ENCODE measurements at regions not wholly inside any gene's neighbourhood (a gene's known extent, or its start where the extent isn't known, plus 50 kb on each side); places are given as distances from the start of the nearest gene placed in this dataset.

DNA sequence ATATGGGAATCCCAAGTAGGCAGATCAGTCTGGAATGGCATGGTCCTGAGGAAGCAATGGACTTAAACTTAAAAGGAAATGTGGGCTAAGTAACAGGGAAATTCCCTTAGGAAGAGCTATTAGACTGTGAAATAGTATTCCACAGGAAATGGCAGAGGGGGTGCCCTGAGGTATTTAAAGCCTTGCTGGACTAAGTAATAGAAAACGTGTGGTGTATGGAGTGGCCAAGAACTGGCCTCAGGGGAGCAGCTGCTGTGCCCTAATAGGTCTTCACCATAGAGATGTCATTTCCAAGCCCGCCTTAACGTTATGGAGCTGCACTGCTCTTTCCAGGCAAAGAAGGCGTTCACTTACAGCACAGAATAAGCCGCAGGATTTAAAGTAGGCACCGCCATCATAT, 365.2 kb upstream of the ZMIZ1 start:
- DNase-seq = no peak

DNA sequence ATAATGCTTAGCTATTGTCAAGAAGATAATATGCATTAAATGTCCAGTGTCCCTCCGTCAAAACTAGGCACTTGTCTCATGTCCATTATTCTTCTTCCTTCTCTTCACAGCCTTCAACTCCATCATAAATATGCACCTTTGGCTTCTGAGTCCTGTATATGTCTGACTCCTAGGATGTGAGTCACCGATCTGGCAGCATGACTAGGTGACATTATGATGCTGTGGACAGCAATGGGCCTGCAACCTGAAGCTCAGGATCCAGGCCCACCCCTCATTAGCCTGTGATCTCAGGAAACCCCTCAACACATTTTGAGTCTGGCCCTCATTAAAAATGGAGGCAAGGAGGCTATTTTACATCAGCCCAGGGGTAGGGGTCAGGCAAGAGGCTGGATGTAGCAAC, 362.5 kb upstream of the ZMIZ1 start:
- no peak for DNase-seq

DNA sequence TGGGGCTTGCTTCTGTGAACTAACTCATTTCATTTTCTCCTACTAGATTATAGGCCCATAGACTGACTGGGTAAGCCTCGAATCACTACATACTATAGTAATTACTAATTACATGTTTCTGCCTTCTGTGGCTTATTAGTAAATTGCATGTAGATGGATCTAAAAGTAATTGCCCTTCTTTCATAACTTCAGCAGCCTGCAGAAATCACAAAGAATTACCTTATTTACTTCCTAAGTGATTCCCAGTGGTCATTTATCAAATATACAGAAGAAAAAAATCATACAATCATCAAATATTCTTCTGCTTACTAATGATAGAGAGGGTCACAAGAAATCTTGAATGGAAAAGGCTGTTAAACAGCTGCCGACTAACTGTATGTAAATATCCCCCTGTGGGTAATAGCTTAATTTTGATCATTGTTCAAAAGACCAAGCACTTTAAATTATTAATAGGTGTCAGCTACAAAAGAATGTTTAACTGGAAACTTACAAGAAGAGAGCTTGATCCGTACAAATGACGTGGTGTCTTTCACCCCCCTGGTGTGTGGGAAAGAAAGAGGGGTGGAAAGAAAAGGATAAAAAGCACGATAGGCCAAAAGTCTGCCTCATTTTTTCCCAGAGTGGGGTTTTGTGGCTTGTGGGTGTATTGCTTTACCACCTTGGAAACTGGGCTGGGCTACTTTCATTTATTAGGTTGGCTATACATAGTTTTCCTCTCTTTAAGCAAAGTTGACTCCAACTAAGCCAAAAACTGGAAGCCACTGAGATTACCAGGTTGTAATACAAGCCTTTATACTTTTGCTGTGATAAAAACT, 361.8 kb upstream of the ZMIZ1 start:
- DNase-seq = no peak

DNA sequence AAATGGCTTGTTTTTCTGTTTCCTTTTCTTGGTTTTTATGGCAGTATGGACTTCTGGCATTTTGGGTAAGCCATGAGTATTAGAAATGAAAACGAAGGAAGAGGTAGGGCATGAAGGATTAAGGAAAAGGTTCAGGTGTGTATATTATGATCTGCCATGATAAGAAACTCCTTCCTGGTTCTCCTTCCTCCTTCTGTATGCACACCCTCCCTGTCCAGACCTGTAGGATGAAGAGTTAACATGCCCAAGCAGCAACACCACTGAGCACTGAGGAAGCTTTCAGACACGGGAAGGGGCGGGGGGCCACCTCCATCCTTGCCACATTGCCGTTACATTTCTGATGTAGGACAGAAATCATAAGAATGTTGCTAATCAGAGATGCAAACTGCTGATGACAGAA, 361.0 kb upstream of the ZMIZ1 start:
- no peak for DNase-seq

DNA sequence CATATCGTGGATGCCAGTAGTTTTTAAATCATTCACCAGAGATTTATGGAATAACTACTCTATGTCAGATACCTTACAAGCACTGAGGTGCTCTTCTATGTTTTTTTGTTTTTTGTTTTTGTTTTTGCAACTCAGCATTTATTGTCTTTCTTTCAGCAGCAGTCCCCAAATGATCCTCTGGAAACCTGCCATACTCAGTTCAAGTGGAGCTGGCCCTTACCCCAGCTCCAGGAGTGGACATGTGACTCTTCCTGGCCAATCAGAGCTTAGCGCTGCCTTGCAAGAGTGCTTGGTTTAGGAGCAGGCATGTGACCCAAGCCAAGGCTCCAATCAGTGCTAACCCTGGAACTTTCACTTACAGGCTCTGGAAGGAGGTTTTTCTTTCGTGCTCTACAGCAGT, 356.6 kb upstream of the ZMIZ1 start:
- no peak for DNase-seq

DNA sequence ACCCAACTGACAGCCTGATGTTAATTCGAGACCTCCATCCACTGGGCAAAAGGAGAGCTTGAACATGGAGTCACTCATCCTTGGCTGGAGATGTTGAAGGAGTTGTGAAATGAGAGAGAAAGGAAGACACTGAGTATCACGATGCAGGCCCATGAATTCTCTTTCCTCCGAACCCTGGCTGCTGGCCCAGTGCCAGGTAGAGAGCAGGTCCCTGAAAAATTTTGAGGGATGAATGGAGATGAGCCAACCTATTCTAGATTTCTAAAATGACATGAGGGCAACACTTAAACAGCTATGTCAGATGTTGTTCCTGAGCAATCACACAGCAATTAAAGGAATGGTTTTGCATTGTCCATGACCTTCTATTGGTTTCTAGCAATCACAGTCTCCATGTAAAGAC, 355.1 kb upstream of the ZMIZ1 start:
- DNase-seq = no peak

DNA sequence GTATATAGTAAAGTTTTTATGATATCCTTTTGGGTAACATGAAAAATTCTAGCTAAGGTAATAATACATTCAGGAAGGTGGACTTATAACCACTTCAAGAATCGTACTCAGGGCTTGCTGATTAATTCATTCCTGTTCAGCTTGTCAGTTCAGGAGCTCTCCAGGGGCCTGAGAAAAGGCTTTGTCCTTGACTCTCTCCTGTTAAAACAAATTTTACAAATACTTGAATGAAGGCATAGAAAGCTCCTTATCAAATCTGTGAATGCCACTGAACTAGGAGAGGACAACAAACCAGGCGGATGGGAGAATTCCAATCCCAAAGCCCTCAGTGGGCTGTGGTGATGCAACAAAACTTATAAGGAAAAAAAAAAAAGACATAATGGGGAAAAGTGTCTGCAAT, 354.5 kb upstream of the ZMIZ1 start:
- no peak for DNase-seq

DNA sequence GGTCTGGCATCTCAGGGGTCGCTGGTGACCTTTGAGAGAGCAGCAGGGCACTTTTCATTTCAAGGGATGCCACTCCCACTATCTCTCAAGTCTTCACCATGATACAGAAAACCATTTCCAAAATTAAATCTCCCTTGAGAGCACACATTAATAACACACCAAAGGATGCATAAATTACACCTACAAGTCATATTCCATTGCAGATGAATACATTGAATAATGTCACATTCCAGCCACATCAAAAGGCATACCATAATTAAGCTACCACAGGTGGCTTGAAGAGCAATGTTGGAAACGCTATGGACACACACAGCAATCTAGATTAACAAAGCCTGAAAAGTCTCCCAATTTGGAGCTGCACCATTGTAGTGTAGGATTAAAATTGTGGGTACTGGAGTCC, 353.3 kb upstream of the ZMIZ1 start:
- DNase-seq = no peak

DNA sequence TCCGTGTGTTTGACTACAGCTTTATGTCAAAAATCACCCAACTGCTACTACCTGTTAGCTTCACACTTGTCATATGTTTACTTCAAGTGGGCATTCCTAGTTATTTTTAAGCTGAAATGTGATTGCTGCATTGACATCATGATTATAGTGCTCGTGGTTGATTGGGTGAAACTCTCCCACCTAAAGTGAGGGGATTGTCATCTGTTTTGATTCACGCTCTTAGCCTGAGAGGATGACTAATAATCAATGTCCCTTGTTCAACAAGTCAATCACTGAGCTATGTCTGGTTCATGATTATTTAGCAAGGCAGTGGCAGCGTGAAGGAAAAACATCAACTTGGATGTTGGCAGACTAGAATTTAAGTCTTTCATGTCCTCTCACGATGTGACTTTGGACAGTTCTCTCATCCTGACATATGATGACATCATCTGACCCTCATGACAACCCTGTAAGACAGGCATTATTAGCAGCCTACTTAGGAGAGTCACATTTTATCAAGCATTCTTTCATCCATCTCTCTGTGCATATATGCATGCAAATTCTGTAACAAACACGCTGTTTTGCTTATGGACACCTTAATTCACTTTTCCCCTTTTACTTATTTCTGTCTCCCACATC, 352.6 kb upstream of the ZMIZ1 start:
- DNase-seq = no peak

DNA sequence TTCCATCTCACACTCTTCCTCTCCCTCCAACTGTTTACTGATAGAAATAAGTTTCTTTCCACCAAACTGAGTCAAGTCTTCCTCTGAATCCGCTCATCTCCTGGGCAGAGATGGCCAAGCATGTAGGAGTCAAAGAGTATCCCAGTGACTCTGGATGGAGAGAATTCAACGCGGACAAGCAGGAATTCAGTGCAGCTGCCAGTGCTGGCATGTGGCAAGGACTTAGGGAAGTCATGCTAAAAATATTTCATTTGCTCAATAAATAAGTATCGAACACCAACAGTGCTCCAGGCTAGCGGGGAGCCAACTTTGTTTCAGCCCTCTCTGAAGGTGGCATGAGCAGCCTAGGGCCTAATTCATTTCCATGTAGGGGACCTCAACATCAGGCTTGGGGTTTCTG, 351.6 kb upstream of the ZMIZ1 start:
- no peak for DNase-seq

DNA sequence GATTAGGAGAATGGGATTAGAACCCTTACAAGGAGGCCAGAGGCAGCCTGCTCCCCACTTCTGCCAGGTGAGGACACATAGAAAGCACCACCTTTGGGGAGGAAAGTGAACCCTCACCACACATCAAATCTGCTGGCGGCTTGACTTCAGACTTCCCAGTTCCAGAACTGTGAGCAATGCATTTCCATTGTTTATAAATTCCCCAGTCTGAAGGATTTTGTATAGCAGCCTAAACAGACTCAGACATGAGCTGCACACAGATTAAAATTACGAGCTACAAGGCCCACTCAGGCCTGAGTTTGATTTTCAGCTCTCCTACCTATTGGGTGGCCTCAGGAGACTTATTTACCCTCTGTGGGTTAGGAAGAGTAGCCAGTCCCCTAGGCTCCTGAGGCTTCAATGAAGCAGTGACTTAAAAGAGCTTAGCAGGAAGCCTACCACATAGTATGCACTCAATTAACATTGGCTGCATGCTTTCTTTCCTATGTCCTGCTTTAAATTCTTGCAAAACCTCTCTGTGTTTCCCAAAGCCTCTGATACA, 350.7 kb upstream of the ZMIZ1 start:
- no peak for DNase-seq

DNA sequence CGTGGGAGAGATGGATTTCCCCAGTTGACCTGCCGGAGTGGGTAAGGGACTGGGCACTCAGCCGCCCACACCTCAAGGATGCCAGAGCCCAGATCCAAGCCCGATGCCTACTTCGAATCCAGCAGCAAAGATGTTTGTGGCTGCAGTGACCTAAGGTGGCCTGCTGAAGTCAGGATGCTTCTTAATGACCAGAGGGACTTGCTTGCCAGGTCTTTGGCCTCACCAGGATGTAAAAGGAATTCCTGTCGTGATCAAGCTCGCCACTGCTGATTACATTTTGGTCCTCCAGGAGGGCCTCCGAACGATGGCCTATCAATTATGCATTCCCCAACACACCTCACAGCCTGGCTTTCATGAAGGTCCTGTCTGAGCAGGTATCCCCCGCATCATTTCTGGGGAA, 349.5 kb upstream of the ZMIZ1 start:
- no peak for DNase-seq

DNA sequence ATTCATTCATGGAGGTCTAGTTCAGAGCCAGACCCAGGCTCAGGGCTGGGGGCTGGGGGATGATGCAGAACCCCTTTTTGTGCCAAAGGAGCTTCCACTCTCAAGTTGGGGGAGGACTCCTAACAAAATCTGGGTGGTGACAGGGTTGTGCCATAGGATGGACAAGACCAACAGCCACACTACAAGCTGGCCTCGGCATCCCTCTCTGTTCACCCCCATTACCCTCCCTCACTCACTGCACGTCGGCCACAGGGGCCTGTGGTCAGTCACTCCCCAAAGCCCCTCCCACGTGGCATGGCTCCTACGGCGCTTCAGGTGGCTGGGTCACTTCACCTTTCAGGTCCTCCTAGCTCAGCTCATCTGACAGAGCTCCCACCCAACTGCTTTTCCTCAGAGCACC, 348.7 kb upstream of the ZMIZ1 start:
- no peak for DNase-seq

DNA sequence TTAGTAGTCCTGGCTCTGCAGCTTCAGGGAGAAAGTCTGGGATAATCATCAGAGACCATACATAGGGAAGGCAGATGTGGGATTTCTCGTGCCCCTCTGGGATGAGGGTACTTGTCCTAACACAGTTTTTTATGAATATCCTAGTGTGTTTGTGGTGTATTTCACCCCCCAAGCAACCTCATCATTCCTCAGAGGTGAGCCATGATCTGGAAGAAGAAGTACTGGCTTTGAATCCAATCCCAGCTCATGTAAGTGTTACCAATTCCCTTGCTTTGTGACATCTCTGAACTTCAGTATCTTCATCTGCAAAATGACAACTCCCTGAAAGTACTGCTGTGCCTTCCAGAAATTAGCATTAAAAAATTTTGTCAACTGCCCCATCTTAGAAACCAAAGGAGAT, 347.5 kb upstream of the ZMIZ1 start:
- DNase-seq = no peak

DNA sequence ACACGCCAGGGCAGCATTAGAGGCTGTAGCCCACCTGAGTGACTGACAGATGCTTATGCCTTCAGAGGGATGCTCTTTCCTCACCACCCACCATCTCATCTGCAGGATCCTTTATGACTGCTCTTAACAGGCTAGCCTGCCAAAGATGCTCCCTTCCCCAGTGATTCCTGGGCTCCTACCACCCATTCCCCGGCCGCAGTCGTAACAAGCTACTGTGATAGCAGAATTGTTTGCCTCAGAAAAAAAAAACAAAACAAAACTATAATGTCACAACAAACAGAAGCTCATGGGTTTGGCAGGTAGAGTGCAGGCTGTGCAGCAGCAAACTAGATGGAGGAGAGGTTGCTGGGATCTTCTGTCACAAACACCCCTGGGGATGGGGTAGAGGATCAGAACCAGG, 343.9 kb upstream of the ZMIZ1 start:
- no peak for DNase-seq

DNA sequence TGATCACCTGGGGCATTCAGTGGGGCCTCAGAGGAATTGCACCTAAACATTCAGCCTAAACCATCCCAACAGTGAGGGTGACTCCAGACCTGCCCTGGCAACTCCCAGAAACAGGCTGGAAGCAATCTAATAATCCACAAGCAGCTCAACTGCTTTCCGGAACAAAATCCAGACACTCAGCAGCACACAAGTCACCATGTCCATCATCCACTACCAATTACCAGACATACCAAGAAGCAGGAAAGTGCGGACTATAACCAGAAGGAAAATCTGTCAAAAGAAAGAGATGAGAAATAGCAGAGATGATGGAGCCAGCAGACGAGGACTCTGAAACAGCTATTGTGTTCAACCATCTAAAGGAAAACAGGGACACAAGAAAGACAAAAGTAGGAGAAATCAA, 342.6 kb upstream of the ZMIZ1 start:
- DNase-seq = no peak

DNA sequence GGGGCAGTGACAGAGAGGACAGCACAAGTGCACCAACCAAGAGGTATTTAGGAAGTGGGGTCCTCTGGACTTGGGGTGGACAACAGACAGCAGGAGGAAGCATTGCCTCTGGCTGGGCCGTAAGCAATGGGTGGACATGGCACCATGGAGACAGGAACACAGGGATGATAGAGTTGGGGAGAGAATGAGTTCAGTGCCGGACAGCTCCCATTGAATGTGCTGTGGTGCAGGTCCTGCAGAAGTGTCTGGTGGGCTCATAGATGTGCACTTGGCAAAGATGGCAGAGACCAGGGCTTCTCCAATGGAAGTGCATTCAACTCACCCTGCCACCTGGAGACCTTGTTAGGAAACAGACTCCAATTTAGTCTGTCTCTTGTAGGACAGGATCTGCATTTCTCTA, 341.5 kb upstream of the ZMIZ1 start:
- DNase-seq = no peak

DNA sequence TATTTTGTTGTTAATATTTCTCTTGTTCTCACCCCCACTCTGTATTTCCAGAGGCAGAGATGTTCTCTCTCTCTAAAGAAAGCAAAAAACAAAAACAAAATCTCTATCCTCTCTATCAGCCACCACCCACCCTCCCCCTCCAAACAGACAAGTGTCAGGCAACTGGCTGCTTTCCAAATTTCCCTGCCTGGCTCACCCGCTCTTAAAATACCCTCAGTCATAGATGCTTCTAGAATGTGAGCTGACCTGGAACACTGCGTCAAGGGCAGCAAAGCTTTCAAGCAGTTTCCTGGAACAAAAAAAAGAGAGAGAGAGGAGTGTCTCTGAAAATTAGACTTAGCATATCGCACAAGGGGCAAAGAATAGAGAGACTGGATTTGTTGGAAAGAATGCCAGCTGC, 341.0 kb upstream of the ZMIZ1 start:
- DNase-seq = no peak

DNA sequence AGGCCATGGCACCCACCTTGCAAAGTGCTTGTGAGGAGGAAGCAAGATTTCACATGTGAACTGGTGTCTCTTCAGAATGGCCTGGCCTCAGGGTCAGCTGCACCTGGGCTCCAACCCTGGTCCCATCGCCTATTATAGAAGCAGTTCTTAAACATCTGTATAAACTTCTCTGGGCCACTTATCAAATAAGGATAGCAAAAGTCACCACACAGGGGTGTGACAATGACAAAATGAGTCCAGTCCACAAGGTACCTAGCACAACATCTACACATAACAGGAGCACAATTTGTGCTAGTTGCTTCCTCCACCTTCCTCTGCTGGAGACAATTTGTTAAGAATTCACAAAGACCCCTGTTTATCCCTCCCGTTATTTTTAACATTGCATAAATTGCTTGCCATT, 340.6 kb upstream of the ZMIZ1 start:
- no peak for DNase-seq

DNA sequence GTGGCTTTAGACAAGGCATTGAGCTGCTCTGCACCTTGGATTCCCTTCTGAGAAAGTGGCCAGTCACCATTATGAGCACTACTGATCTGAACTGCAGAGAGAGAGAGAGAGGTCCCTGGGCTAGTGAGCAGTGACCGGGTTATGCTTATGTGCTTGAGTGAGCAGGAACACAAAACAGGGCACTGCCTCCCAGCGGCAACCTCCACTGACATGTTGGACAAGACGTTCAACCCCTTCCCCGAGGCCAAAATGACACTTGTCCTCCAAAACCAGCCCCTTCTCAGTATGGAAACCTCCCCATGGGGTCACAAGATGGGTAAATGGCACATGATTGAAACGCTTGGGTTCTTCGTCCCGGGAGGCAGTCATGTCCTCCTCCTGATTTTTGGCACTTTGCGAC, 339.4 kb upstream of the ZMIZ1 start:
- no peak for DNase-seq

DNA sequence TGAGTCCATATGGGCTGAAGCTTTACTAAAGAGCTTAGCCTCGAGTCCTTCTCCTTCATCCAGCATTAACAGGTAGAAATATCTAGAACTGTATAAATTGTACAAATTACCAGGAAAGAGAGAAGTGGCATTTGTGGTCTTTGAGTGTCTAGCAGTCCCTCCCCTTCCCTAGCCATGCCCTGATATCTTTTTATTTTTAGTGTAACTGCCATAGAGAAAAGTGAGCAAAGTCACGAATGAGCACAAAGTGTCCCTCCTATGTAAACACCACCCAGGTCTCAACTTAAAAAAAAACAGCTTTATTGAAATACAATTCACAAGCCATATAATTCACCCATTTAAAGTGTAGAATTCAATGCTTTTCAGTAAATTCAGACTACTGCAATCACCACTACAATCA, 339.0 kb upstream of the ZMIZ1 start:
- no peak for DNase-seq

DNA sequence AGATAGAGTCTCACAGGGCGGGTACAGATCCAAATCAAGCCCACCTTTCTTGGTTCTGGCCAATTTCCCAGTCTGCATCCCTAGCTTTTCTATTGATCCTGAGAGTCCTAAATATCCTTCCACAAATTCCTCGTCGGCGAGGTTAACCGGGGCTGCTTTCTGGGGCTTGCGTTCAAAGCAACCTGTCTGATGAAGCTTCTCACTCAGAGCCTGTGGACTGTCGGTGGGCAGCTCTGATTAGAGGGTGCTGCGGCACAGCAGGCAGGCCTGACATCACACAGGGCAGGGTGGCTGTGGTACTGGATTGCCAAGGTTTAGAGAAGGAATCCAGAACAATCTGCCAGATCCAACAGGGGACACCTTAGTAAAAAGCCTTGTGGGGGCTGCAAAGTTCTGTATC, 338.0 kb upstream of the ZMIZ1 start:
- no peak for DNase-seq

DNA sequence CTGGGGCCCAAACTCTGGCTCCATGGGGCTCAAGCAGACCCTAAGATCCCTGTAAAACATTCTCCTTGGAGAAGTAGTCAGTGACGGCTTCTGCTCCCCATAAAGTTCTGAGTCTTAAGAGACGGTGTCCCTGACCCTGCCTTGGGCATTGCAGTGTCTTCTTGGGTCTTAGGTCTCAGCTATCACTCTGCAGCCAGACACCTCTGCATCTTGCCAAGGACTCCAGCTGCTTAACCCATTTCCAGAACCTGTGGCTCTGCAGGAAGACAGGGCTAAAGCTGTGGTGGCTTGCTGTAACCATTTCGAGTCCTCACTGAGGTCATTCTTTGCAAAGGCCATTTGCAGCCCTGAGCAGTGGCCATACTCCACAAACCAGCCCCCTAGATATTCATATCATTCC, 337.1 kb upstream of the ZMIZ1 start:
- DNase-seq = no peak

DNA sequence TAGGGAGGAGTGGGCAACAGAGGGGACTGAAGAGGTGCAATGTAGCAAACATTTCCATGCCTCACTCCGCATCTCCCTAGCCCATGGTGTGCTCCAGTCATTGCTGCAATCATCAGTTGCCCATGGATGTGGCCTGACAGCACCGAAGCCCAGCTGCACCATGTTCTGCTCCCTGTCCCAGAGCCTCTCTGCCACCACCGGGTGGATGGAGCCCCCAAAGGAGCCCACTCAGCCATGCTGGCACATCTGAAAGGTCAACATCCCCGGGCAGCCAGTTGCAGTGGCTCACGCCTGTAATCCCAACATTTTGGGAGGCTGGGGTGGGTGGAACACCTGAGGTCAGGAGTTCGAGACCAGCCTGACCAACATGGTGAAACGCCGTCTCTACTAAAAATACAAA, 336.4 kb upstream of the ZMIZ1 start:
- DNase-seq = no peak

Data from activated CD4-positive, alpha-beta T cell treated with anti-CD3 and anti-CD28 coated beads for 1 hour (primary cell).